Endothelial cell (in vitro differentiated cells): ENCODE measurements at regions not wholly inside any gene's neighbourhood (a gene's known extent, or its start where the extent isn't known, plus 50 kb on each side); places are given as distances from the start of the nearest gene placed in this dataset.

Experiments
- DNase-seq: peaks from one replicate; pipeline ENCODE4 v3.0.0; 2021; ENCODE audit warnings: low spot score
- H3K27ac Mint-ChIP-seq: one replicate; pipeline ENCODE4 v1.8.0; 2021; ENCODE audit warnings: mixed read lengths, inconsistent platforms; ENCODE audit not compliant: unreplicated experiment
- H3K27me3 Mint-ChIP-seq: one replicate; pipeline ENCODE4 v1.8.0; 2021; ENCODE audit warnings: mild to moderate bottlenecking, moderate library complexity, mixed read lengths, inconsistent platforms; ENCODE audit not compliant: unreplicated experiment
- H3K36me3 Mint-ChIP-seq: one replicate; pipeline ENCODE4 v1.8.0; 2021; ENCODE audit warnings: mild to moderate bottlenecking, low read depth, mixed read lengths, inconsistent platforms; ENCODE audit not compliant: unreplicated experiment
- H3K4me1 Mint-ChIP-seq: one replicate; pipeline ENCODE4 v1.8.0; 2021; ENCODE audit warnings: mild to moderate bottlenecking, mixed read lengths, inconsistent platforms; ENCODE audit not compliant: unreplicated experiment
- H3K4me3 Mint-ChIP-seq: one replicate; pipeline ENCODE4 v1.8.0; 2021; ENCODE audit warnings: mild to moderate bottlenecking, mixed read lengths, inconsistent platforms; ENCODE audit not compliant: unreplicated experiment
- H3K9me3 Mint-ChIP-seq: one replicate; pipeline ENCODE4 v1.8.0; 2021; ENCODE audit warnings: mixed read lengths, inconsistent platforms; ENCODE audit not compliant: unreplicated experiment
- TF ChIP-seq, protein P1 (sequence below): fragments of 200-600 bp; sonication (generic); IDR thresholded peaks from one replicate; pipeline ENCODE4 v1.5.0; 2021; ENCODE audit warnings: antibody characterized with exemption; ENCODE audit not compliant: unreplicated experiment

DNA sequence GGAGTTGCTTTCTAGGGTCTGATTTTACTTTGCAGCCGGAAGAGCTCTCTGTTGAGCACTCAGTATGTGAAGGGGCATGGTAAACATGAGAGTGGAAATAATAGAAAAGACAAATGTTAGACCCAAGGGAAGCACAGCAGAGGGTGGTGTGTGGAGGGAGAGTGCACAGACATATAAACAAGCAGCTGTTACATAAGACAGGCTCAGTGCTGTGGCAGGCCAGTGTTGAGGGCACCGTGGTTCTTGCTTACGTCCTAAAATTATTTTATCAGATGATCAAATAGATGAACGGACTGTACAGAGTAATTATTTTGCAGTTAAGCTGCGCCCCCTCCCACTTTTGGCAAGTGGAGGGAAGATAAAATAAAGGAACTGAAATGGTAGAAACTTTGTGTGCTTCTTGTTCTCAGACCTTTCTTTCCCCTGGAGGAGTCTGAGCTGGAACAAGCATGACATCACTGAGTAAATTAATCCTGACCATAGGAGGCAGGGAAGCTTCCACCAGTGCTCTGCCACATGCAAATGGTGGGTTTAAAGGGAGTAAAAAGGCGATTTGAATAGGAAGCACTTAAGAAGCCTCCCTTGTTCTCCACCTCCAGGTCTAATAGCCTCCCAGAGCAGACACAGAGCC is 205.6 kb downstream of the IL20RB start:
- peaks cover 12% of the 10 kb centered on the region for H3K4me1 Mint-ChIP-seq
- no peak for DNase-seq
- H3K9me3 Mint-ChIP-seq, result no peaks in the 10 kb centered on the region
- H3K27ac Mint-ChIP-seq, result peak overlapping the region; percentile 1
- H3K27me3 Mint-ChIP-seq, result no peaks in the 10 kb centered on the region
- H3K4me3 Mint-ChIP-seq, result no peak overlapping the region
- H3K36me3 Mint-ChIP-seq, result no peaks in the 10 kb centered on the region
- TF ChIP-seq, protein P1, sequence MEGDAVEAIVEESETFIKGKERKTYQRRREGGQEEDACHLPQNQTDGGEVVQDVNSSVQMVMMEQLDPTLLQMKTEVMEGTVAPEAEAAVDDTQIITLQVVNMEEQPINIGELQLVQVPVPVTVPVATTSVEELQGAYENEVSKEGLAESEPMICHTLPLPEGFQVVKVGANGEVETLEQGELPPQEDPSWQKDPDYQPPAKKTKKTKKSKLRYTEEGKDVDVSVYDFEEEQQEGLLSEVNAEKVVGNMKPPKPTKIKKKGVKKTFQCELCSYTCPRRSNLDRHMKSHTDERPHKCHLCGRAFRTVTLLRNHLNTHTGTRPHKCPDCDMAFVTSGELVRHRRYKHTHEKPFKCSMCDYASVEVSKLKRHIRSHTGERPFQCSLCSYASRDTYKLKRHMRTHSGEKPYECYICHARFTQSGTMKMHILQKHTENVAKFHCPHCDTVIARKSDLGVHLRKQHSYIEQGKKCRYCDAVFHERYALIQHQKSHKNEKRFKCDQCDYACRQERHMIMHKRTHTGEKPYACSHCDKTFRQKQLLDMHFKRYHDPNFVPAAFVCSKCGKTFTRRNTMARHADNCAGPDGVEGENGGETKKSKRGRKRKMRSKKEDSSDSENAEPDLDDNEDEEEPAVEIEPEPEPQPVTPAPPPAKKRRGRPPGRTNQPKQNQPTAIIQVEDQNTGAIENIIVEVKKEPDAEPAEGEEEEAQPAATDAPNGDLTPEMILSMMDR, result no peak

DNA sequence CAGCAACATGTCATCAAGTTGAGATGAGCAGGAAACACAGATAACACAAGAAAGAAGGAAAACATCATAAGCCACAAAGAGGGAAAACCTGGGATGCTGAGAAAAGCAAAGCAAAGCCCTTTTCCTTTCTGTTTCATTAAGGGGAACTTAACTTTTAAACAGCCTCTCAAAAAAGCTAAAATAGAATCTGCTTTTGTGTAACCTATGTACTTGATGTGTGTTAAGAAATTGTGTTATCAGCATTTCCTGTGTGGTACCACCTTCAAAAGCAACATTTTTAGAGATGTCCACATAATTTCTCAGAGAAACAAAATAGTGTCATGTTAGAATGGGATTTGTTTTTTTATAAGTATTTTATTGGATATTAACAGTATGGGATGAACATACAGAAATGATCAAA is 206.2 kb downstream of the IL20RB start:
- Mint-ChIP-seq H3K36me3 (no peaks in the 10 kb centered on the region), H3K9me3 (no peaks in the 10 kb centered on the region), H3K4me1 (peaks cover 12% of the 10 kb centered on the region), H3K27me3 (no peaks in the 10 kb centered on the region), H3K27ac (peak overlapping the region; percentile 1), H3K4me3 (no peak overlapping the region)
- no peak for DNase-seq
- TF ChIP-seq, protein P1, result no peak

DNA sequence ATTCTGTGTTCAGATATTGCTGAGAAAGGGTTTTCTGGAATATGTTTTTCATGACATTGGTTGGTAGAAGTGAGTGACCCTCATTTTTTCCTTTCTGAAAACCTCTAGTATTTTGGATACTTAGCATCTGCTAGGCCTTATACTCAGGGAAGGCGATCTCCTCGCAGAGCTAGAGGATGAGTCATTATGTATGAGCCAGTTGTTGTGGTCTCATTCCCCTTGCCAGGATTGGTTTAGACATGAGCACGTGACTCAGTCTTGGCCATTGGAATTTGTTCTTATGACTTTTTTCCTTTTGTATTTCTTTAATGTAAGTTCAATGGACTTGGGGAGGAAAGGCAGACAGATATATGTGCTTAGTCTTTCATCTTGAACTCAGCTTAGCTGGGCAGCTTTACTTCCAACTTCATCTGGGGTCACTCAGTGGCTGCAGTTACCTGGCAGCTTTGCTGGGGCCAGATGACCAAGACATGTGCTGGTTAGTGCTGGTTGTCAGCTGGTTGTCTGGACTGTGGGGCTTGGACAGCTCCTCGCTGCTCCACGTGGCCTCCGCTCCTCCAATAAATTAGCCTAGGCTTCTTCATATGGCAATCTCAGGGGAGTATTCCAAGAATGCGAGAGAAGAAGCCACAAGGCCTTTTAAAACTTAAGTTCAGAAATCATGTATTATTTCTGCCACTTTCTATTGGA is 207.5 kb downstream of the IL20RB start:
- H3K27me3 Mint-ChIP-seq, result no peaks in the 10 kb centered on the region
- no peak overlapping the region for H3K4me3 Mint-ChIP-seq
- H3K36me3 Mint-ChIP-seq, result no peaks in the 10 kb centered on the region
- H3K9me3 Mint-ChIP-seq, result no peaks in the 10 kb centered on the region
- no peak overlapping the region for H3K27ac Mint-ChIP-seq
- H3K4me1 Mint-ChIP-seq, result peaks cover 12% of the 10 kb centered on the region
- DNase-seq, result no peak
- TF ChIP-seq, protein P1, result no peak

DNA sequence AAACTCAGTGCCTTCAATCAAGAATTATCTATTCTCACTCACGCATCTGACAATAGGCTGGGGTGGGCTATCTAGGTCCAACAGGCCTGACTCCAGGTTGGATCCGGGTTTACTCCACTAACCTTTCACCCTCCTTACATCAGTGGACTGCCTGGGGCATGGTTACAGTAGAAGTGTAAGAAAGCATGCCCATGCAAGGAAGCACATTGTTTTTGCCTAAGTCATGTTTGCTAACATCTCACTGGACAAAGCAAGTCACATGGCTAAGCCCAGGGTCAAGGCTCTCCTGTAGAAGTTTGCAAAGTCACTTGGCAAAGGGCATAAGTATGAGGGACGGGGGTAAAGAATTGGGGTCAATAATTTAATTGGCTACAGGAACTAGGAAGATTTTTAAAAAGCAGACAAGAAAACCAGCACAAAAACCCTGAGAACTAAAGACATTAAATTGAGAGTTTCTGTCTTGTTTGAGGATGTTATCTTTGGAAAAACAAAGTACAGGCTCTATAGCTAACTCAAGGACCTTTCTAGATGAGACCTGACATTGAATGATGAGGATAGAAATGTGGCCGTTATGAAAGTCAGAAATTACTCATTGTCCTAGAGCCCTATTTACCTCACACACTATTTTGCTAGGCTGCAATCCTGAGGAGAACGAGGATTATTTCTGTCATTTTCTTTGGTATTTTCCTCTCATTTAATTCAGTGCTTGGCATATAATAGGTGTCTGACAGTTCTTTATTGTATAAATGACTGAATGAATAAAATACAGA is 214.2 kb downstream of the IL20RB start:
- DNase-seq, result no peak
- H3K4me1 Mint-ChIP-seq, result no peaks in the 10 kb centered on the region
- no peak overlapping the region for H3K4me3 Mint-ChIP-seq
- TF ChIP-seq, protein P1, result no peak
- H3K9me3 Mint-ChIP-seq, result no peaks in the 10 kb centered on the region
- H3K27ac Mint-ChIP-seq, result no peak overlapping the region
- peaks cover 2% of the 10 kb centered on the region for H3K27me3 Mint-ChIP-seq
- H3K36me3 Mint-ChIP-seq, result no peaks in the 10 kb centered on the region

DNA sequence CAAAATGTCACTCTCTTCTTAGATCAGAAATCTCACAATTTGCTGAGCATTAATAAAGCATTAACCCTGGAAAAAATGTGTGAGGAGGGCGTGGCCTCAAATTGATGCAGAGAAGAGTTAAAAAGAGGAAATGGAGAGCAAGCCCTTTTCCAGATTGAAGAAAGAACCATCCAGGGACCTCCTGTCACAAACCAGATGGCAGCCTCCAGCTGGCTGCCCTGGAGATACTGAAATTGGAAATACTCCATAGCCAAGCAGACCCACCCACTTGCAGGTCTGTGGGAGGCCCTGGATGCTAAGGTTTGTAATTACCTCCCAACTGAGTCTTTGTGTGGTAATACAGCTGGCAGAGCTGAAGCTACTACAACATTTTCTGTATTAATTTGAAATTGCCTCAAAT is 214.9 kb downstream of the IL20RB start:
- peaks cover 2% of the 10 kb centered on the region for H3K27me3 Mint-ChIP-seq
- TF ChIP-seq, protein P1, result no peak
- H3K9me3 Mint-ChIP-seq, result no peaks in the 10 kb centered on the region
- no peak overlapping the region for H3K27ac Mint-ChIP-seq
- H3K36me3 Mint-ChIP-seq, result no peaks in the 10 kb centered on the region
- H3K4me1 Mint-ChIP-seq, result no peaks in the 10 kb centered on the region
- no peak for DNase-seq
- no peak overlapping the region for H3K4me3 Mint-ChIP-seq
